ENCODE measurements at regions not wholly inside any gene's neighbourhood (a gene's known extent, or its start where the extent isn't known, plus 50 kb on each side); places are given as distances from the start of the nearest gene placed in this dataset.

- TF ChIP-seq CTCF (IDR thresholded peaks at IDR 0.05; ENCODE audit: control insufficient read depth, extremely low read depth, insufficient read depth) = no peak
- DNase-seq (ENCODE audit: low read depth) = no peak
- H3K4me3 ChIP-seq (ENCODE audit: low read depth, low read length) = no peak overlapping the region
Observed at GRCh38 chr18:6613581-6613980, 115.9 kb upstream of the ARHGAP28 start.

- no peak for TF ChIP-seq CTCF (IDR thresholded peaks at IDR 0.05; ENCODE audit: control insufficient read depth, extremely low read depth, insufficient read depth)
- H3K4me3 ChIP-seq (ENCODE audit: low read depth, low read length) = no peak overlapping the region
- DNase-seq (ENCODE audit: low read depth) = no peak
Observed at GRCh38 chr18:6614952-6615351, 114.6 kb upstream of the ARHGAP28 start.

DNA sequence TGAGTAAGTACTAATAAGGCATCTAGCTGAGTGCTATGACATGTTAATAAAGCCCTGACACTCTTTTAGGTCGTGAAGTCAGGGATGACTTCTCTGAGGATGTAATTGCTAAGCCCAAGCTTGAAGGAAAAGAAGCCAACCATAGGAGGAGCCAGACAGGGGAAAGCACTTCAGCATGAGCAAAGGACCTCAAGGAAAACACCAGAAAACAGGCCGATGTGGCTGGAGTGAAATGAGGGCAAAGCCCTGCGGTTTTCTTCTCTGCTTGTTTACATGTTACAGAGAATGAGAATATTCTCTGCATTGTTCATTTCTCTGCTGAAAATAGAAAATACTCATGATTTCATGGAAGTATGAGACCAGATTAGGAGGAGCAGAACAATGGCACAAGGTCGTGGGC lies 112.5 kb upstream of the ARHGAP28 start:
- no peak for TF ChIP-seq CTCF (IDR thresholded peaks at IDR 0.05; ENCODE audit: control insufficient read depth, extremely low read depth, insufficient read depth)
- DNase-seq (ENCODE audit: low read depth) = no peak
- no peak overlapping the region for H3K4me3 ChIP-seq (ENCODE audit: low read depth, low read length)

- no peak for DNase-seq (ENCODE audit: low read depth)
Observed at GRCh38 chr18:6621437-6621836, 108.1 kb upstream of the ARHGAP28 start.

DNA sequence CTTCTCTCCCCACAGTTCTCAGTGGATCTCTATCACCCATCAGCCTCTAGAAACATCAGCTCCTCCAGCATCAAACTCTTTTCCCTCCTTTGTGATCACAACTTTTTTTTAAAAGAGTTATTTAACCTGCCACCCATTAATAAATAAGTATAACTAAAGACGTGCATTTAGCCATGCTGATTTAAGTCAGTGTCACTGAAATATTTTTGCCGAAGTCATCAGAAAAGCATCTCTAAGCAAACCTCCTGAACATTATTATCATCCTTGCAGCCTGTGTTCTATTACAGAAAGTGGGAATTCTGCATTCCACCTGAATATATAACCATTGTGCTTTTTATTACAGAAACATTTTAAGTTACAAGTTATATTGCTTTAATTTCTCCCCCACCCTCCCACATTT lies 106.2 kb upstream of the ARHGAP28 start:
- no peak for TF ChIP-seq CTCF (IDR thresholded peaks at IDR 0.05; ENCODE audit: control insufficient read depth, extremely low read depth, insufficient read depth)
- DNase-seq (ENCODE audit: low read depth) = no peak
- H3K4me3 ChIP-seq (ENCODE audit: low read depth, low read length) = no peak overlapping the region

More at GRCh38 chr18:6621437-6621836, 108.1 kb upstream of the ARHGAP28 start:
- no peak for TF ChIP-seq CTCF (IDR thresholded peaks at IDR 0.05; ENCODE audit: control insufficient read depth, extremely low read depth, insufficient read depth)
- H3K4me3 ChIP-seq (ENCODE audit: low read depth, low read length) = no peak overlapping the region

DNA sequence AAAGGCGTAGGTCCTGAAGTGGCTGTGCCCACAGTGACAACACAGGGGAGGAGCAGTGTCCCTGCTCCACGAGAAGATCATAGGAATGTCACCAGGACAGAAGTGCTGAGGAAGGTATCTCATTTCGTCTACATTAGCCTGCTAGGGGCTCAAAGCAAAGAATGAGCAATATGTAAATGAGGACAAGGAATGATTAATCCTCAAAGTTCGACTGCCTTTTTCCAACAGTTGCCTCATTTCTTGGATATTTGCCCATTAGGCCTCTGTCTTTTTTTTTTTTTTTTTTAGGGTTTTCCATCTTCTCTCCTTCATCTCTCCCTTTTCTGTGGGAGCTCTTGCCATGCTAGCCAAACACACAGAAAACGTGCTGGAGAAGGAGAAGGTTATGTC lies 105.2 kb upstream of the ARHGAP28 start:
- no peak for TF ChIP-seq CTCF (IDR thresholded peaks at IDR 0.05; ENCODE audit: control insufficient read depth, extremely low read depth, insufficient read depth)
- no peak for DNase-seq (ENCODE audit: low read depth)
- no peak overlapping the region for H3K4me3 ChIP-seq (ENCODE audit: low read depth, low read length)

DNA sequence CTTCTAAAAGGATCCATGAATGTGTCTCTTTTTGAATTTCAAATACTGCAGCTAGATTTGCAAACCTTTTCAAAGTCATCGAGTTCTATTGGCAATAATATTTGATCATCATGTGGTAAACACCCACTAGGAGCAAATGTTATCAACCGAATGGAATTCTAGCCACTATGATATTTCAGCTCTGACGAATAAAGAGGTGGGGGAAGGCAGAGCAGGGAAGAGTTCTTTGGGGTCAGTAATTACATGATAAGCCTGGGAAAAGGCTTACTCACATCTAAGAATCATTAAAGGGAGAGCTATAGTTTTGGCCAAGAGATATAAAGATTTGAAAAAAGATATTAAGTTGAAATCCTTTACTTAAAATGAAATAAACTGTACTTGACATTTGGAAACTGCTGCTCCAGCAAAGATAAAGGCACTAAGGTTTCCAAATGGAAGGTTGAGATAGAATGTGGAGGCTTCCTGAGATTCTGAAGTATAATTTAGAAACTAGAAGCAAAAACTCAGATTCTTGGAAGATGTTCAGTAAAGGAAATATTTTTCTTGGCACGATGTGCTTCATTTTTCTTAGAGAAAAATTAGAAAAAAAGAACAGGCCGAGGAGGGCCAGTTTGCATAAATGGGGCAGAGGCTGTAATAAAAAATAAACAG lies 104.7 kb upstream of the ARHGAP28 start:
- no peak for TF ChIP-seq CTCF (IDR thresholded peaks at IDR 0.05; ENCODE audit: control insufficient read depth, extremely low read depth, insufficient read depth)
- DNase-seq (ENCODE audit: low read depth) = no peak
- no peak overlapping the region for H3K4me3 ChIP-seq (ENCODE audit: low read depth, low read length)
